Activated naive CD4-positive, alpha-beta T cell treated with anti-CD3 and anti-CD28 coated beads, Interleukin-2, amount 10 ng/mL, durations not matched to agents 7 days and 5 days (primary cell): ENCODE measurements at regions not wholly inside any gene's neighbourhood (a gene's known extent, or its start where the extent isn't known, plus 50 kb on each side); places are given as distances from the start of the nearest gene placed in this dataset.
"Not testable (repeated sequence)": the region's sequence is repeated elsewhere in the genome, so short reads cannot be mapped to it uniquely, and the experiment has no call there.

Experiments
- CTCF ChIA-PET: fragments of 350-600 bp; sonication (Branson Sonifier 250); formaldehyde crosslinking; loops from one replicate; lab custom pipeline; 2021; ENCODE audit warnings: antibody characterized with exemption; lab: Charles Lee
- DNase-seq: peaks from one replicate; pipeline ENCODE4 v3.0.0-alpha.2; 2020
- H3K27ac Mint-ChIP-seq: one replicate; pipeline ENCODE4 v1.8.0; 2021; ENCODE audit warnings: mild to moderate bottlenecking, moderate library complexity, mixed read lengths
- H3K27me3 Mint-ChIP-seq: one replicate; pipeline ENCODE4 v1.8.0; 2021; ENCODE audit warnings: mild to moderate bottlenecking, mixed read lengths
- H3K36me3 Mint-ChIP-seq: one replicate; pipeline ENCODE4 v1.8.0; 2021; ENCODE audit warnings: mixed read lengths
- H3K4me1 Mint-ChIP-seq: one replicate; pipeline ENCODE4 v1.8.0; 2021; ENCODE audit warnings: mixed read lengths
- H3K4me3 Mint-ChIP-seq: one replicate; pipeline ENCODE4 v1.8.0; 2021; ENCODE audit warnings: mild to moderate bottlenecking, moderate library complexity, mixed read lengths
- H3K9me3 Mint-ChIP-seq: one replicate; pipeline ENCODE4 v1.8.0; 2021; ENCODE audit warnings: mixed read lengths

- Mint-ChIP-seq H3K9me3 (no peaks in the 10 kb centered on the region), H3K36me3 (no peaks in the 10 kb centered on the region), H3K4me3 (no peak overlapping the region), H3K27ac (no peak overlapping the region), H3K4me1 (no peaks in the 10 kb centered on the region), H3K27me3 (peaks cover 19% of the 10 kb centered on the region)
- DNase-seq: no peak
- CTCF ChIA-PET: no interaction called here
Measured at GRCh38 chr1:208332774-208333126, 88.6 kb upstream of the PLXNA2 start.

GRCh38 chr1:208333676-208334075, 89.5 kb upstream of the PLXNA2 start:
- Mint-ChIP-seq H3K4me3 (no peak overlapping the region), H3K4me1 (no peaks in the 10 kb centered on the region), H3K36me3 (no peaks in the 10 kb centered on the region), H3K27me3 (peaks cover 28% of the 10 kb centered on the region), H3K9me3 (no peaks in the 10 kb centered on the region), H3K27ac (no peak overlapping the region)
- DNase-seq: no peak
- CTCF ChIA-PET: no interaction called here

GRCh38 chr1:208335371-208336136, 91.4 kb upstream of the PLXNA2 start:
- Mint-ChIP-seq H3K27me3 (peaks cover 28% of the 10 kb centered on the region), H3K4me1 (no peaks in the 10 kb centered on the region), H3K27ac (no peak overlapping the region), H3K4me3 (no peak overlapping the region), H3K9me3 (no peaks in the 10 kb centered on the region), H3K36me3 (no peaks in the 10 kb centered on the region)
- CTCF ChIA-PET: no interaction called here
- DNase-seq: no peak

- Mint-ChIP-seq H3K27ac (no peak overlapping the region), H3K9me3 (no peaks in the 10 kb centered on the region), H3K36me3 (no peaks in the 10 kb centered on the region), H3K4me1 (no peaks in the 10 kb centered on the region), H3K4me3 (no peak overlapping the region), H3K27me3 (peaks cover 28% of the 10 kb centered on the region)
- DNase-seq: no peak
- CTCF ChIA-PET: no interaction called here
Measured at GRCh38 chr1:208336137-208336518, 91.9 kb upstream of the PLXNA2 start.

GRCh38 chr1:208339911-208340310, 95.7 kb upstream of the PLXNA2 start:
- H3K27me3 Mint-ChIP-seq: peaks cover 24% of the 10 kb centered on the region

GRCh38 chr1:208343226-208343625, 99.0 kb upstream of the PLXNA2 start:
- H3K4me1 Mint-ChIP-seq: no peaks in the 10 kb centered on the region

More at GRCh38 chr1:208339911-208340310, 95.7 kb upstream of the PLXNA2 start:
- no peak overlapping the region for H3K27ac Mint-ChIP-seq
- H3K9me3 Mint-ChIP-seq: no peaks in the 10 kb centered on the region
- DNase-seq: no peak
- H3K4me1 Mint-ChIP-seq: no peaks in the 10 kb centered on the region
- no peak overlapping the region for H3K4me3 Mint-ChIP-seq
- H3K36me3 Mint-ChIP-seq: no peaks in the 10 kb centered on the region
- CTCF ChIA-PET: no interaction called here

GRCh38 chr1:208344202-208344857, 100.1 kb upstream of the PLXNA2 start:
- CTCF ChIA-PET: no interaction called here
- no peaks in the 10 kb centered on the region for H3K9me3 Mint-ChIP-seq
- H3K4me1 Mint-ChIP-seq: no peaks in the 10 kb centered on the region
- no peak overlapping the region for H3K4me3 Mint-ChIP-seq
- no peaks in the 10 kb centered on the region for H3K36me3 Mint-ChIP-seq
- H3K27me3 Mint-ChIP-seq: no peaks in the 10 kb centered on the region
- DNase-seq: no peak
- no peak overlapping the region for H3K27ac Mint-ChIP-seq

More at GRCh38 chr1:208343226-208343625, 99.0 kb upstream of the PLXNA2 start:
- H3K27ac Mint-ChIP-seq: no peak overlapping the region
- no peak for DNase-seq
- H3K9me3 Mint-ChIP-seq: no peaks in the 10 kb centered on the region
- H3K27me3 Mint-ChIP-seq: peaks cover 4% of the 10 kb centered on the region
- CTCF ChIA-PET: no interaction called here
- H3K4me3 Mint-ChIP-seq: no peak overlapping the region
- H3K36me3 Mint-ChIP-seq: no peaks in the 10 kb centered on the region

GRCh38 chr1:208347191-208347590, 103.0 kb upstream of the PLXNA2 start:
- Mint-ChIP-seq H3K27ac (no peak overlapping the region), H3K4me1 (no peaks in the 10 kb centered on the region), H3K36me3 (no peaks in the 10 kb centered on the region), H3K9me3 (no peaks in the 10 kb centered on the region), H3K27me3 (no peaks in the 10 kb centered on the region), H3K4me3 (no peak overlapping the region)
- CTCF ChIA-PET: no interaction called here
- DNase-seq: no peak

GRCh38 chr1:208349694-208350330, 105.6 kb upstream of the PLXNA2 start:
- CTCF ChIA-PET: no interaction called here
- DNase-seq: no peak
- Mint-ChIP-seq H3K9me3 (peaks cover 2% of the 10 kb centered on the region), H3K27me3 (no peaks in the 10 kb centered on the region), H3K4me3 (no peak overlapping the region), H3K36me3 (no peaks in the 10 kb centered on the region), H3K4me1 (no peaks in the 10 kb centered on the region), H3K27ac (no peak overlapping the region)

- Mint-ChIP-seq H3K9me3 (peaks cover 2% of the 10 kb centered on the region), H3K27ac (no peak overlapping the region), H3K4me3 (no peak overlapping the region), H3K27me3 (no peaks in the 10 kb centered on the region), H3K4me1 (no peaks in the 10 kb centered on the region), H3K36me3 (no peaks in the 10 kb centered on the region)
- no peak for DNase-seq
- CTCF ChIA-PET: no interaction called here
Measured at GRCh38 chr1:208350815-208351214, 106.6 kb upstream of the PLXNA2 start.

GRCh38 chr1:208351838-208352237, 107.7 kb upstream of the PLXNA2 start:
- CTCF ChIA-PET: no interaction called here
- H3K4me3 Mint-ChIP-seq: no peak overlapping the region
- DNase-seq: no peak
- no peak overlapping the region for H3K27ac Mint-ChIP-seq
- H3K9me3 Mint-ChIP-seq: peaks cover 2% of the 10 kb centered on the region
- no peaks in the 10 kb centered on the region for H3K4me1 Mint-ChIP-seq
- no peaks in the 10 kb centered on the region for H3K36me3 Mint-ChIP-seq
- no peaks in the 10 kb centered on the region for H3K27me3 Mint-ChIP-seq

- H3K27ac Mint-ChIP-seq, DNase-seq, H3K4me1 Mint-ChIP-seq, H3K36me3 Mint-ChIP-seq, H3K9me3 Mint-ChIP-seq, CTCF ChIA-PET, H3K4me3 Mint-ChIP-seq, H3K27me3 Mint-ChIP-seq: not testable (repeated sequence)
Measured at GRCh38 chr1:208353797-208354196, 109.6 kb upstream of the PLXNA2 start.

- no peak for DNase-seq
- no peaks in the 10 kb centered on the region for H3K36me3 Mint-ChIP-seq
- no peak overlapping the region for H3K27ac Mint-ChIP-seq
- no peaks in the 10 kb centered on the region for H3K27me3 Mint-ChIP-seq
- H3K9me3 Mint-ChIP-seq: peaks cover 2% of the 10 kb centered on the region
- no peak overlapping the region for H3K4me3 Mint-ChIP-seq
- no peaks in the 10 kb centered on the region for H3K4me1 Mint-ChIP-seq
- CTCF ChIA-PET: no interaction called here
Measured at GRCh38 chr1:208357644-208358507, 113.7 kb upstream of the PLXNA2 start.

GRCh38 chr1:208358651-208359050, 114.5 kb upstream of the PLXNA2 start:
- no peaks in the 10 kb centered on the region for H3K36me3 Mint-ChIP-seq
- peaks cover under 1% of the 10 kb centered on the region for H3K9me3 Mint-ChIP-seq
- no peak overlapping the region for H3K27ac Mint-ChIP-seq
- no peaks in the 10 kb centered on the region for H3K27me3 Mint-ChIP-seq
- no peak overlapping the region for H3K4me3 Mint-ChIP-seq
- H3K4me1 Mint-ChIP-seq: no peaks in the 10 kb centered on the region
- CTCF ChIA-PET: no interaction called here
- DNase-seq: no peak
